SK-N-SH (cell line): ENCODE measurements at regions not wholly inside any gene's neighbourhood (a gene's known extent, or its start where the extent isn't known, plus 50 kb on each side); places are given as distances from the start of the nearest gene placed in this dataset.

Source experiments
- CTCF ChIA-PET: fragments of 300-600, 350-600 bp; formaldehyde crosslinking; extraction: SDS; loops from one replicate; lab custom pipeline; 2021; lab: Yijun Ruan, JAX
- POLR2A ChIA-PET: fragments of 350-600 bp; sonication (Branson Sonifier 250); formaldehyde crosslinking; extraction: SDS; loops from one replicate; lab custom pipeline; 2020; ENCODE audit warnings: antibody characterized with exemption, inconsistent platforms; lab: Yijun Ruan, JAX
- DNase-seq: peaks from one replicate; pipeline ENCODE4 v3.0.0; 2012
- H2AFZ ChIP-seq: fragments of 200-600 bp; sonication (generic); 2 replicates; pipeline ENCODE4 v1.8.1; 2016; ENCODE audit warnings: antibody characterized with exemption, mild to moderate bottlenecking, low read depth
- H3F3A ChIP-seq: fragments of 200-600 bp; sonication (generic); replicated peaks from 2 replicates; pipeline ENCODE3; 2016; ENCODE audit warnings: antibody characterized with exemption, mild to moderate bottlenecking; ENCODE audit not compliant: insufficient read depth
- H3K27ac ChIP-seq, 2 experiments: fragments of 200-500 bp in 1 of 2; fragments of 200-600 bp in 1 of 2; sonication (Bioruptor generic) in 1 of 2; sonication (generic), shearing (Covaris generic) in 1 of 2; 2 replicates each; pipeline versions ENCODE4 v1.5.1 to v1.6.1; 2014 to 2016; ENCODE audit warnings: low read depth in 2 of 2, inconsistent platforms in 1 of 2, low read length in 1 of 2, mild to moderate bottlenecking in 1 of 2, mixed read lengths in 1 of 2
- H3K27me3 ChIP-seq: fragments of 200-600 bp; sonication (generic), shearing (Covaris generic); 2 replicates; pipeline ENCODE4 v1.6.1; 2016; ENCODE audit warnings: mixed run types; ENCODE audit not compliant: insufficient read depth
- H3K36me3 ChIP-seq, 2 experiments: fragments of 200-500 bp in 1 of 2; fragments of 200-600 bp in 1 of 2; sonication (Bioruptor generic) in 1 of 2; sonication (generic) in 1 of 2; replicated peaks in 1 of 2; 2 replicates each; pipeline versions ENCODE3 to v1.5.1; 2014 to 2016; ENCODE audit warnings: low read length in 1 of 2, mild to moderate bottlenecking in 1 of 2; ENCODE audit not compliant: insufficient read depth in 2 of 2, control insufficient read depth in 1 of 2
- H3K4me1 ChIP-seq, 2 experiments: fragments of 200-500 bp in 1 of 2; fragments of 200-600 bp in 1 of 2; sonication (Bioruptor generic) in 1 of 2; sonication (generic), shearing (Covaris generic) in 1 of 2; 2 replicates each; pipeline versions ENCODE4 v1.5.1 to v1.6.1; 2014 to 2016; ENCODE audit warnings: low read depth in 1 of 2, low read length in 1 of 2, mixed run types in 1 of 2; ENCODE audit not compliant: insufficient read depth in 2 of 2, control insufficient read depth in 1 of 2
- H3K4me2 ChIP-seq: fragments of 200-600 bp; sonication (generic), shearing (Covaris generic); 2 replicates; pipeline ENCODE4 v1.6.1; 2017; ENCODE audit warnings: mixed run types
- H3K4me3 ChIP-seq, 2 experiments: fragments of 200-500 bp in 1 of 2; fragments of 200-600 bp in 1 of 2; sonication (Bioruptor generic) in 1 of 2; sonication (generic), shearing (Covaris generic) in 1 of 2; 2 replicates each; pipeline versions ENCODE4 v1.5.1 to v1.8.1; 2014 to 2016; ENCODE audit warnings: low read depth in 2 of 2, inconsistent platforms in 1 of 2, low read length in 1 of 2, mild to moderate bottlenecking in 1 of 2, mixed read lengths in 1 of 2, moderate library complexity in 1 of 2
- H3K79me2 ChIP-seq: fragments of 200-600 bp; sonication (generic); 2 replicates; pipeline ENCODE4 v1.8.1; 2017; ENCODE audit warnings: mild to moderate bottlenecking; ENCODE audit not compliant: insufficient read depth
- H3K9ac ChIP-seq: fragments of 200-600 bp; sonication (generic); 2 replicates; pipeline ENCODE4 v1.6.1; 2017; ENCODE audit warnings: mixed run types
- H3K9me2 ChIP-seq: fragments of 200-600 bp; sonication (generic); 2 replicates; pipeline ENCODE4 v1.6.1; 2017; ENCODE audit warnings: mixed run types
- H3K9me3 ChIP-seq: fragments of 200-600 bp; sonication (generic); 2 replicates; pipeline ENCODE4 v1.6.1; 2017; ENCODE audit warnings: mixed run types, mild to moderate bottlenecking, moderate library complexity
- H4K20me1 ChIP-seq: fragments of 200-600 bp; sonication (generic); 2 replicates; pipeline ENCODE4 v1.6.1; 2017; ENCODE audit warnings: mild to moderate bottlenecking, mixed run types; ENCODE audit not compliant: insufficient read depth
- CHD2 ChIP-seq: fragments of 150-350 bp; IDR thresholded peaks from 2 replicates; pipeline ENCODE4 v1.6.1; 2018; ENCODE audit warnings: low read length; ENCODE audit not compliant: partially characterized antibody
- EP300 ChIP-seq, 2 experiments: IDR thresholded peaks; 2 replicates each; pipeline versions ENCODE4 v1.4.0 to v1.6.1; 2012; ENCODE audit warnings: borderline replicate concordance in 1 of 2, low read depth in 1 of 2, low read length in 1 of 2
- EZH2phosphoT487 ChIP-seq: fragments of 200-600 bp; sonication (generic); IDR thresholded peaks from 2 replicates; pipeline ENCODE4 v1.6.1; 2017; ENCODE audit warnings: low read depth, mixed run types, mild to moderate bottlenecking, antibody characterized with exemption, moderate library complexity, borderline replicate concordance
- FOSL2 ChIP-seq: IDR thresholded peaks from 2 replicates; pipeline ENCODE4 v1.4.0; 2012; ENCODE audit warnings: low read depth, mild to moderate bottlenecking, moderate library complexity, borderline replicate concordance
- FOXM1 ChIP-seq: IDR thresholded peaks from 2 replicates; pipeline ENCODE4 v1.4.0; 2012; ENCODE audit warnings: low read depth, mild to moderate bottlenecking
- GATA2 ChIP-seq: sonication (generic); formaldehyde crosslinking; IDR thresholded peaks from 2 replicates; pipeline ENCODE4 v1.5.0; 2020; ENCODE audit warnings: mild to moderate bottlenecking, missing genetic modification reagents
- JUND ChIP-seq: IDR thresholded peaks from 2 replicates; pipeline ENCODE4 v1.4.0; 2012
- MXI1 ChIP-seq: IDR thresholded peaks from 2 replicates; pipeline ENCODE4 v1.6.1; 2012; ENCODE audit warnings: mild to moderate bottlenecking, low read depth, low read length, improper control_type of control experiment
- NFIC ChIP-seq: IDR thresholded peaks from 2 replicates; pipeline ENCODE4 v1.4.0; 2012; ENCODE audit warnings: borderline replicate concordance
- RFX5 ChIP-seq: IDR thresholded peaks from 2 replicates; pipeline ENCODE4 v1.6.1; 2012; ENCODE audit warnings: mild to moderate bottlenecking, improper control_type of control experiment, low read length
- RXRA ChIP-seq: IDR thresholded peaks from 2 replicates; pipeline ENCODE4 v1.4.0; 2012; ENCODE audit warnings: low read depth, mild to moderate bottlenecking, borderline replicate concordance
- SIN3A ChIP-seq: IDR thresholded peaks from 2 replicates; pipeline ENCODE4 v1.6.1; 2012; ENCODE audit warnings: low read depth, mild to moderate bottlenecking, low read length, moderate library complexity, borderline replicate concordance
- SMC3 ChIP-seq: IDR thresholded peaks from 2 replicates; pipeline ENCODE4 v1.6.1; 2012; ENCODE audit warnings: low read depth, low read length, improper control_type of control experiment
- TAF1 ChIP-seq: IDR thresholded peaks from 2 replicates; pipeline ENCODE4 v1.6.1; 2012; ENCODE audit warnings: low read depth, mild to moderate bottlenecking, low read length, moderate library complexity, borderline replicate concordance
- TEAD4 ChIP-seq: IDR thresholded peaks from 2 replicates; pipeline ENCODE4 v1.4.0; 2012; ENCODE audit warnings: mild to moderate bottlenecking, borderline replicate concordance; ENCODE audit not compliant: insufficient read depth
- WGBS: methylation state at CpG from one replicate; pipeline ENCODE4 v1.1.6; 2017; ENCODE audit warnings: low lambda C conversion rate; 5-methylcytosine and 5-hydroxymethylcytosine counted together
- TF ChIP-seq, protein P1 (sequence below): IDR thresholded peaks from 2 replicates; pipeline ENCODE4 v1.4.0; 2012; ENCODE audit warnings: low read depth, borderline replicate concordance
- TF ChIP-seq, protein P2 (sequence below): IDR thresholded peaks from 2 replicates; pipeline ENCODE4; 2012
- TF ChIP-seq, protein P3 (sequence below): fragments of 150-350 bp; IDR thresholded peaks from 2 replicates; pipeline ENCODE4 v1.6.1; 2016; ENCODE audit warnings: mild to moderate bottlenecking, low read depth, low read length
- TF ChIP-seq, protein P4 (sequence below): fragments of 150-350 bp; IDR thresholded peaks from 2 replicates; pipeline ENCODE4 v1.6.1; 2017; ENCODE audit warnings: antibody characterized with exemption, low read length, low read depth, borderline replicate concordance

DNA sequence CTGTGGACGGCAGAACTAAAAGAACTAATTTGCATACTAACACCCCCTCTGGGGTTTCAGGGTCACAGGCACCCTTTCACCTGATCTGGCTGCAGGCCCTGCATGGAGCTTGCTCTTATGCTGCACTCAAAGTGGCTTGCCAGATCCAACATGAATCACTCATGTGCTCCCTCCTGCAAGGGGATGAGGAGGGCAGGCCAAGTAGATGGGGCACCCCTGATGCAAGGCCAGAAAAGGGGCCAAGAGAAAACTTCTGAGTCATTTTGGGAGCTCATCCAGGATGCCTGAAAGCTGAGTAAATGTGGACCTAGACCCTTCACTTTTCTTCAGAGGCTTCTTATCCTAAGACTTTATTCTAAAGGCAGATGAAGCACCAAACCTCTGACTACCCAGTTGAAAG lies 558.5 kb upstream of the PTGER4 start:
- TF ChIP-seq, protein P1, sequence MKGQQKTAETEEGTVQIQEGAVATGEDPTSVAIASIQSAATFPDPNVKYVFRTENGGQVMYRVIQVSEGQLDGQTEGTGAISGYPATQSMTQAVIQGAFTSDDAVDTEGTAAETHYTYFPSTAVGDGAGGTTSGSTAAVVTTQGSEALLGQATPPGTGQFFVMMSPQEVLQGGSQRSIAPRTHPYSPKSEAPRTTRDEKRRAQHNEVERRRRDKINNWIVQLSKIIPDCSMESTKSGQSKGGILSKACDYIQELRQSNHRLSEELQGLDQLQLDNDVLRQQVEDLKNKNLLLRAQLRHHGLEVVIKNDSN, result no peak
- TF ChIP-seq TEAD4, result no peak
- no peak for TF ChIP-seq CHD2
- no peak for TF ChIP-seq EP300 (IDR thresholded peaks at IDR 0.05; ENCODE audit: borderline replicate concordance in 1 of 2, low read depth in 1 of 2, low read length in 1 of 2)
- no peak for TF ChIP-seq NFIC
- TF ChIP-seq TAF1, result no peak
- TF ChIP-seq FOSL2, result no peak
- TF ChIP-seq, protein P2, sequence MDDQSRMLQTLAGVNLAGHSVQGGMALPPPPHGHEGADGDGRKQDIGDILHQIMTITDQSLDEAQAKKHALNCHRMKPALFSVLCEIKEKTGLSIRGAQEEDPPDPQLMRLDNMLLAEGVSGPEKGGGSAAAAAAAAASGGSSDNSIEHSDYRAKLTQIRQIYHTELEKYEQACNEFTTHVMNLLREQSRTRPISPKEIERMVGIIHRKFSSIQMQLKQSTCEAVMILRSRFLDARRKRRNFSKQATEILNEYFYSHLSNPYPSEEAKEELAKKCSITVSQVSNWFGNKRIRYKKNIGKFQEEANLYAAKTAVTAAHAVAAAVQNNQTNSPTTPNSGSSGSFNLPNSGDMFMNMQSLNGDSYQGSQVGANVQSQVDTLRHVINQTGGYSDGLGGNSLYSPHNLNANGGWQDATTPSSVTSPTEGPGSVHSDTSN, result no peak
- no peak for TF ChIP-seq EZH2phosphoT487
- no peak for TF ChIP-seq RXRA
- TF ChIP-seq, protein P3, sequence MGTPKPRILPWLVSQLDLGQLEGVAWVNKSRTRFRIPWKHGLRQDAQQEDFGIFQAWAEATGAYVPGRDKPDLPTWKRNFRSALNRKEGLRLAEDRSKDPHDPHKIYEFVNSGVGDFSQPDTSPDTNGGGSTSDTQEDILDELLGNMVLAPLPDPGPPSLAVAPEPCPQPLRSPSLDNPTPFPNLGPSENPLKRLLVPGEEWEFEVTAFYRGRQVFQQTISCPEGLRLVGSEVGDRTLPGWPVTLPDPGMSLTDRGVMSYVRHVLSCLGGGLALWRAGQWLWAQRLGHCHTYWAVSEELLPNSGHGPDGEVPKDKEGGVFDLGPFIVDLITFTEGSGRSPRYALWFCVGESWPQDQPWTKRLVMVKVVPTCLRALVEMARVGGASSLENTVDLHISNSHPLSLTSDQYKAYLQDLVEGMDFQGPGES, result no peak
- TF ChIP-seq, protein P4, sequence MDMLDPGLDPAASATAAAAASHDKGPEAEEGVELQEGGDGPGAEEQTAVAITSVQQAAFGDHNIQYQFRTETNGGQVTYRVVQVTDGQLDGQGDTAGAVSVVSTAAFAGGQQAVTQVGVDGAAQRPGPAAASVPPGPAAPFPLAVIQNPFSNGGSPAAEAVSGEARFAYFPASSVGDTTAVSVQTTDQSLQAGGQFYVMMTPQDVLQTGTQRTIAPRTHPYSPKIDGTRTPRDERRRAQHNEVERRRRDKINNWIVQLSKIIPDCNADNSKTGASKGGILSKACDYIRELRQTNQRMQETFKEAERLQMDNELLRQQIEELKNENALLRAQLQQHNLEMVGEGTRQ, result no peak
- TF ChIP-seq SIN3A, result no peak
- TF ChIP-seq RFX5, result no peak
- TF ChIP-seq JUND, result no peak
- no peak for TF ChIP-seq SMC3
- no peak for TF ChIP-seq GATA2
- no peak for TF ChIP-seq FOXM1
- no peak for TF ChIP-seq MXI1
- Histone ChIP-seq H3K4me2 (no peak overlapping the region), H3F3A (no peaks in the 10 kb centered on the region), H3K9me2 (no peaks in the 10 kb centered on the region), H3K9ac (no peak overlapping the region), H3K4me1 (no peaks in the 10 kb centered on the region), H4K20me1 (no peaks in the 10 kb centered on the region), H3K9me3 (peaks cover 3% of the 10 kb centered on the region; the same call in 1 of the 2 replicates), H3K27me3 (no peaks in the 10 kb centered on the region), H3K27ac (no peak overlapping the region), H3K36me3 (no peaks in the 10 kb centered on the region), H3K79me2 (no peaks in the 10 kb centered on the region), H2AFZ (no peak overlapping the region), H3K4me3 (no peak overlapping the region)
- DNase-seq, result no peak
- 0% methylated on average over 1 of the region's 1 CpG for WGBS
- ChIA-PET POLR2A (no interaction called here), CTCF (no interaction called here)
